Mucosa of descending colon (tissue), 3 donors: ENCODE measurements at regions not wholly inside any gene's neighbourhood (a gene's known extent, or its start where the extent isn't known, plus 50 kb on each side); places are given as distances from the start of the nearest gene placed in this dataset.

Experiments used
- ATAC-seq: fragments of 200-7000 bp; cut with Tn5 transposase; one replicate; pipeline ENCODE4 v1.9.1; 2020; ENCODE audit warnings: mild to moderate bottlenecking, moderate library complexity
- DNase-seq, 3 donors: peaks; one replicate each; pipeline ENCODE4 v3.0.0-alpha.2; 2020
- H3K36me3 ChIP-seq: fragments of 200-600 bp; one replicate; pipeline ENCODE4 v1.8.0; 2021; ENCODE audit warnings: low read depth, mild to moderate bottlenecking
- H3K4me1 ChIP-seq: fragments of 200-600 bp; one replicate; pipeline ENCODE4 v1.8.0; 2021; ENCODE audit warnings: low read depth, mild to moderate bottlenecking
- H3K4me3 ChIP-seq: fragments of 200-600 bp; one replicate; pipeline ENCODE4 v1.8.0; 2021; ENCODE audit warnings: mild to moderate bottlenecking
- H3K9me3 ChIP-seq: fragments of 200-600 bp; one replicate; pipeline ENCODE4 v1.8.0; 2021; ENCODE audit warnings: mild to moderate bottlenecking
- CTCF ChIP-seq: fragments of 200-600 bp; IDR thresholded peaks from one replicate; pipeline ENCODE4 v1.8.0; 2022; ENCODE audit warnings: antibody characterized with exemption, mild to moderate bottlenecking
- intact Hi-C, 2 donors: fragments of 100-400 bp; cut with DNase I in 1 of 2; cut with micrococcal nuclease in 1 of 2; formaldehyde crosslinking; loops; one replicate each; pipeline versions ENCODE4 v1.11.0 to v1.11.1; 2022; cut with DNase I, micrococcal nuclease
- donor health status: DM: no; HTN: no; CAD: no; lungs with moderate emphysema.
- donor health status: DM: no; HTN: no; CAD: no.
- donor health status: DM: no; HTN: yes; CAD: no.

DNA sequence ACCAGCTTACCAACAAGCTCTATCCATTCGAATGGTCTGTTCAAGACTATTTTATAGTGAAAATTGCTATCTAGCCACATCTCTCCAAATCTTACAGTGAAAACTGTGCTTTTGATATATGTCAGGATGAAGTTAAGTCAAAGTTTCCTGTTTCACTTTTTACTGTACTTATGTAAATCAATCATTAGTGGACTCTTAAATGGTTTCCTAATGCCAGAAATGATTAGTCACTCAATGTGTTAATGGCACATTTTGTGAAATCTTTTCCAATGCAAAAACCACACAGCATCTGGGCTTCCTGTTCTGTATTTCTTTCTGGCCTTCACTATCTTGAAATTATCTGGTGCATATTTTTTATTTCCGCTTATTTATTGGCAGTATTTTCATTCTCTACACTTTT is 87.3 kb upstream of the STEAP1B start:
- ATAC-seq = no peak
- Histone ChIP-seq H3K36me3 (no peaks in the 10 kb centered on the region), H3K9me3 (no peaks in the 10 kb centered on the region), H3K4me1 (no peaks in the 10 kb centered on the region), H3K4me3 (no peak overlapping the region)
- intact Hi-C loops = no loop called here
- DNase-seq = no peak
- TF ChIP-seq CTCF = no peak

DNA sequence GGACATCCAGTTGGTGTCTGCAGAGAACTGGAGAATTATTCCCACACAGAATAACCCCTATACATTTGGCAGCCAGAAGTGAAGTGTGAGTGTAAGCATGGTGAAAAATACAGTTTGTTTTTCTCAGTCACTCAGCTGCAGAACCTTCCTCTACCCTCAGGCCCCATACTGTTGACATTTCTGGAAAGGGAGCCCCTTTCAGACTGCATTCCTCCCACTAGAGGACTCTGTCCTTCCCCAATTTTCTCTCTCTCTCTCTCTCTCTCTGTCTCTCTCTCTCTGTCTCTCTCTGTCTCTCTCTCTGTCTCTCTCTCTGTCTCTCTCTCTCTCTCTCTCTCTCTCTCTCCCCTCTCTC is 86.8 kb upstream of the STEAP1B start:
- intact Hi-C loops = no loop called here
- TF ChIP-seq CTCF = no peak
- DNase-seq = no peak
- no peak for ATAC-seq
- Histone ChIP-seq H3K4me3 (no peak overlapping the region), H3K4me1 (no peaks in the 10 kb centered on the region), H3K9me3 (no peaks in the 10 kb centered on the region), H3K36me3 (no peaks in the 10 kb centered on the region)

- intact Hi-C loops = no loop called here
- no peaks in the 10 kb centered on the region for H3K36me3 ChIP-seq
- no peaks in the 10 kb centered on the region for H3K9me3 ChIP-seq
- no peak for ATAC-seq
- no peak for DNase-seq
- no peaks in the 10 kb centered on the region for H3K4me1 ChIP-seq
- no peak for TF ChIP-seq CTCF
- no peak overlapping the region for H3K4me3 ChIP-seq
These were observed 86.3 kb upstream of the STEAP1B start for GRCh38 chr7:22586101-22586785.

- no peak for ATAC-seq
- Histone ChIP-seq H3K9me3 (no peaks in the 10 kb centered on the region), H3K4me3 (no peak overlapping the region), H3K4me1 (no peaks in the 10 kb centered on the region), H3K36me3 (no peaks in the 10 kb centered on the region)
- intact Hi-C loops = no loop called here
- DNase-seq = no peak
- no peak for TF ChIP-seq CTCF
These were observed 84.2 kb upstream of the STEAP1B start for GRCh38 chr7:22584179-22584578.

- Histone ChIP-seq H3K36me3 (no peaks in the 10 kb centered on the region), H3K9me3 (no peaks in the 10 kb centered on the region), H3K4me1 (no peaks in the 10 kb centered on the region), H3K4me3 (no peak overlapping the region)
- ATAC-seq = peak; percentile 44
- TF ChIP-seq CTCF = no peak
- DNase-seq = peak in 1 of 3 donors; percentile 66
- intact Hi-C loops = no loop called here
These were observed 83.1 kb upstream of the STEAP1B start for GRCh38 chr7:22582863-22583622.
